Hematopoietic multipotent progenitor cell treated with erythropoietin and hydrocortisone succinate and interleukin-3 and kit ligand, for 4 days (in vitro differentiated cells): ENCODE measurements at regions not wholly inside any gene's neighbourhood (a gene's known extent, or its start where the extent isn't known, plus 50 kb on each side); places are given as distances from the start of the nearest gene placed in this dataset.

Experiments used
- DNase-seq: peaks from one replicate; pipeline ENCODE4 v3.0.0-alpha.2; 2015

DNA sequence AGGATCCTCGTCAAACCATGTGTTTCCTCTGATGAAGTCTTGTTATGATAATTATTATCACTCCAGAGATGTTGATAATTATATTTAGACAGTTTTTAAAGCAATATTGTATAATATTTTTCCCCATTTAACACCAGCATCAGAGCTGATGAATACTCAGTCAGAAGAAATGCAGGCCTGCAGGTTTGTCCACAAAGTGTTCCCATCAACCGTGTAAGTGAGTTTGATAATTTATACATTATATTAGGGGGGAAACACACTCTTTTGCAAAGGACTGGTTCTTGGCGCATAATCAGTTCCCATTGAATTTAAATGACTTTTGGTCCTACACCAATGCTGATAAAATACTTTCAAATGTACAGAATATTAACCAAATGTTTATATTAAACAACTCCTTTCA lies 454.8 kb downstream of the TOX3 start:
- DNase-seq = no peak

DNA sequence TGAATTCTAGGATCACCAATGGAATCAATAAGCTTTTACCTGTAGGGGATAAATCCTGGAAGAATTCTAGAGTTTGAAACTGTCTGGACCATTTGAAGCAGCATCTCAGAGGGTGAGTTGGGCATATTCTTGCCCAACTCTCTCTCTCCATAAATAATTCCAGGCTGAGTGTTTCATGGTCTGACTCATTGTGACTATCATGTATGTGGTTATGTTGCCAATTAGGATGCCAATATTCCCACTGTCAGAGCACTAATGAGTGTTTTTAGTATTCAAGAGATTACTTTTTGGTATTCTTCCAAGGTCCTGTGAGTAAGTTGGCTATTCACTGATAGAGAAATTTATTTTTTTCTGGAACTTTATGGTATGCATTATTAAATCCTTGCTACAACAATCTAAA lies 456.9 kb downstream of the TOX3 start:
- no peak for DNase-seq

DNA sequence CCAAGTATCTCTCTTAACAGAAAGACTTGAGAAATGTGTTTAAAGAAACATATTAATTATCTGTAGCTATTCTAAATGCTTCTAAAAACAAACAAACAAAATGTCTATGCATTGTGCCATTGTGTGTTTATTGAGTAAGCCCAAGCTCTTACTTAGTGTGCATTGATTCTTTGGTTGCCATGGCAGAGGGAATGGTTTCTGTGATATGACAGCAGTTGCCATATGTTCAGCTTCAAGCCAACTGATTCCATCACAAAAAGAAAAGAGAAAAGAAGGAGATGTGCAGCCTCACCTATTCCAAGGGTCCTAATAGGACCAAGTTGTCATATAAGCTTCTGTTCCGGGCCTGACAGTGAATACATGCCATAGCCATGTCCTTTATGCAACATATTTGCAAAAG lies 457.5 kb downstream of the TOX3 start:
- no peak for DNase-seq

GRCh38 chr16:52086901-52087300 lies 460.0 kb downstream of the TOX3 start:
- DNase-seq = no peak

DNA sequence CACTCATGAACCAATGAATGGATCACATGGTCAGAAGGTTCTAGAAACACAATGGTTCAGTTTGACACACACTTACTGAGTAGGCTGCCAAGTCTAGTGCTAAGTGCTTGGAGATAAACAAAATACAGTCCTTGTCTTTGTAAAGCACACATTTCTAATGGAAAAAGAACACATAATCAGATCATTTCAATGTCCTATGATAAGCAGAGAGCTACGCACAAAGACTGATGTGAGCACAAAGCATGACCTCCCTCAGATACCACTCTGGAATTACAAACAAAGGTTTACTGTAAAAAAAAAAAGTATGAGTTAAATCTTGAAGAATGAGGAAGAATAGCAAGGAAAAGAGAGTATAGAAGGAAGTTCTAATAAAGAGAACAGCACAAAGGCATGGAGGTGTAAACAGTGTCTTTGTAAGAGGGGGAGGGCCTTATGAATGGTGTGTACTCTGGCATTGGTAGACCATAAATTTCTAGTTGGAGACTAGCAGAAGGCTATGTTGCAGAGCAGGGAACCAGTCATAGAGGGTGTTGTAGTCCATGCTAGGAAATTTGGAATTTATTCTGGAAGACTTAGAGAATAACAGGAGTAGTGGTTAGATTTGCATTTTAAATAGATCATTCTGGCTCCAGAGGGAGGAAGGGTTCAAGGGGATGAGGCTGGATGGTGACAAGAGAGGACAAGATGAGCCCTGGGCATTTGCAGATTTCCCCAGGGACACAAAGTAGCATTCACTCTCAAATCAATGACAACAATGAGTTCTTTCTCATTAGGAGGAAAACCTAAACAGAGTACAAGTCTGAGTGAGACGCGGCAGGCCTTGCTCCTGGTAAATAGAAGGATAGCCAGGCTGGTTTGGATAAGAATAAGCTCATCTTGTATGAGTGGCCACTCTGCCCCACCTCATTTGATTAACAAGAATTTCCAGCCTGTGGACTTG lies 468.0 kb downstream of the TOX3 start:
- DNase-seq = no peak

- no peak for DNase-seq
These were observed 469.3 kb downstream of the TOX3 start for GRCh38 chr16:52077607-52078006.

GRCh38 chr16:52076801-52077201 lies 470.1 kb downstream of the TOX3 start:
- DNase-seq = no peak

- DNase-seq = peak; percentile 0
These were observed 470.6 kb downstream of the TOX3 start for GRCh38 chr16:52076332-52076731.

- no peak for DNase-seq
These were observed 472.8 kb downstream of the TOX3 start for GRCh38 chr16:52074133-52074532.

- DNase-seq = no peak
These were observed 473.9 kb downstream of the TOX3 start for GRCh38 chr16:52073024-52073423.

GRCh38 chr16:52071101-52071500 lies 475.8 kb downstream of the TOX3 start:
- no peak for DNase-seq

DNA sequence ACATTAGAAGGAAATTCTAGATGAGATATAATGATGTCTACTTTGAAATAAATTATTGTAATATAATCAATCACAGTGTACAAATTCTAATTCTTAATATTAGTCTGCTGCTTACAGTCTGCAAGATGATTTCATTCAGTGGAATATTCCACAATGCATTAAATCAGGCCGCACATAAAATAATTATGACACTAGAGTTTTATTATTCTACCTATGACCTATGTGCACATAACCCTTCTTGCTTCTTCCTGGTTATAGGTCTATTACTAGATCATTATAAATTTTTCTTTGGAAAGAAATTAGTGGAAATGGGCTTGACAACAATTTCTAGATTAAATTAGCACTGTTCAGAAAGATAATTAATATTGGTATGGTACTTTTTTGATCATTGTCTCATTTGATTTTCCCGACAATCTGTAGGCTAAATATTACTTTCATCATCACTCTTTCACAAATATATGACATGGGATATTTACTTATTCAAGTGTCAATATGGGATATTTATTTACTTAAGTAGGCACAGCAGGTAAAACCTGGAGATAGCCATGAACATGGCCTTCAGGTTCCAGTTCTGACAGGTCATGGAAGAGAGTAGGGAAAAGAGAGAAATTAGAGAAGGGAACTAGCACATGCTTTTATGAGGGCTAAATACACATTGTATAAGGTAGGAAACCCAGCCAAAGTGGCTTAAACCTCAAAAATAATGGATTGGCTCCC lies 476.4 kb downstream of the TOX3 start:
- no peak for DNase-seq

GRCh38 chr16:52069866-52070265 lies 477.1 kb downstream of the TOX3 start:
- DNase-seq = peak; percentile 13

- peak; percentile 5 for DNase-seq
These were observed 478.4 kb downstream of the TOX3 start for GRCh38 chr16:52068447-52069074.

GRCh38 chr16:52066962-52067361 lies 480.0 kb downstream of the TOX3 start:
- DNase-seq = no peak

DNA sequence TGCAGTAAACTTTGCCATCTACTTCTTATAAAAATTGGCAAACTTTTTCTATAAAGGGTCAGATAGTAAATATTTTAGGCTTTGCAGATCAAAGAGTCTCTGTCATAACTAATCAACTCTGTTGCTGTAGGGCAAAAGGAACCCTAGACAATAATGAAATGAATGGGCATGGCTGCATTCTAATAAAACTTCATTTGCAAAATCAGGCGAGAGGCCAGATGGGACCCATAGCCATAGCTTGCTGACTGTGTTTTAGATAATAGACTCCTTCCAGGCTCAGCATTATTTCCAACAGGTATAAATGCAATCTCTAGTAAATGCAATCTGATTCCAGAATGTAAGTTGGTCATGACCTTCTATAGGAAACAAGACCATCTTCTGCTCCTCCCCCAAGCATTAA lies 490.7 kb downstream of the TOX3 start:
- no peak for DNase-seq

- DNase-seq = no peak
These were observed 491.6 kb downstream of the TOX3 start for GRCh38 chr16:52055381-52055780.

DNA sequence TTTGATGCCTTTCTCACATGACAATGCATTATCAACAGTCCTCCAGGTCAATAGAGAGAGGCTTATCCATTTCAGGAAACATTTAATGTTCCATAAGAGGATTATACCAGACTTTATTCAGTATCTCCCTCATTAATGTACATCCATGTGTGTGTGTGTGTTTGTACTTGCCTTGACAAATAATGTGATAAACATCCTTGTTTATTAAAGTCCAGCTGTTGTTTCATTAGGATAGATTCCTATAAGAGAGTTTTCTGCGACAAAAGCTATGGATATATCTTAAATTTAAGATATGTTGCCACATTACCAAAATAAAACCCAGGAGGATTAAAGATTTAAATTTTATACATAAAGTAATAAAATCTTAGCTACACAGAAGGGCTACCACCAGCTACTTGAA lies 492.6 kb downstream of the TOX3 start:
- DNase-seq = no peak

GRCh38 chr16:52052818-52053217 lies 494.1 kb downstream of the TOX3 start:
- no peak for DNase-seq

DNA sequence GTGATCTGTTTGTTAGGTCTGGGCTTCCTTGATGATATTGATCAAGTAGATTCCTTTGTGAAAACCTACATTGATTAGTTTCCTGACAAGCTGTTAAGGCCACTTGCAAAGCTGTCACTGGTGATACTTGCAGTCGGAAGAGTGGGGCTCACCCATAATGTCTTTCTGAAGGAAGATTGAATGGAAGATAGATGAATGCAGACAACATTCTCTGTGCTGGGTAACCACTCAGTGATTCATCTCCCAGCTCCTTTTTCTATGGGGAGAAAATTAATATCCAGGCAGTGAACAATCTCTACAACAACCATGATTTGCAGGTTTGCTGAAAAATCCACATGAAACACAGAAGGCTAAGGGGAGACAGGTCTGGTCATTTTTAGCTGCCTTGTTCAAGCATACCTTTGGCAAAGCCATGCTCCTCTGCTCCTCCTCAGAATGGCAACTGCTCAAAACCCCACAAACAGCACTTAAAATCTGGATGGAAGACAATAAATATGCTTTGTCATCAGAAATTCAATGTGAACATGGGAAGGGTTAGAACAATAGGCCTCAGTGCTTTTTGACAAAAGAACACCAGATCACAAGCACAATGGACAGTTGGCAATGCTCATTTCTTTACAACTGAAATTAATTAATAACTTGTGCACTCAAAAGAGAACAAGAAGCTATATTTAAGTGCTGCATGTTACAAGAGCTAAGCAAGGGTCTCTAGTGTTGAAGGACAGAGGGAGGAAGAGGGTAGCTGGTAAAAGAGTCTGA lies 495.4 kb downstream of the TOX3 start:
- no peak for DNase-seq

DNA sequence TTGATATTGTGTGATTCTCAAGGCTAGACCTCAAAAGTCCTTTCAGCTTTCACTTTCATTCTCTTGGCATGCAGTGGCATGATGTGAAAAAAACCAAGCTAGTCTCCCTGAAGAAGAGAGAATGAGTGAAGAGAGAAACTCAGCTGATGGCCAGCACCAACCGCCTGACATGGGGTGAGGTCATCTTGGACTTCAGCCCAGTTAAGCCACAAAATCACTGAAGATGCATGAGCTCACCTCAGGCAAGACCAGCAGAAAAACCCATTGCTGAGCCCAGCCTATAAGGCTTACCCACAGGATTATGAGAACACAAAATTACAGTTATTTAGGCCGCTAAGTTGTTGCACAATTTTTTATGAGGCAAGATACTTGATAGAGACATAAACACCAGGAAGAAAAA lies 496.5 kb downstream of the TOX3 start:
- no peak for DNase-seq

GRCh38 chr16:52035436-52035835 lies 511.5 kb downstream of the TOX3 start:
- DNase-seq = no peak

DNA sequence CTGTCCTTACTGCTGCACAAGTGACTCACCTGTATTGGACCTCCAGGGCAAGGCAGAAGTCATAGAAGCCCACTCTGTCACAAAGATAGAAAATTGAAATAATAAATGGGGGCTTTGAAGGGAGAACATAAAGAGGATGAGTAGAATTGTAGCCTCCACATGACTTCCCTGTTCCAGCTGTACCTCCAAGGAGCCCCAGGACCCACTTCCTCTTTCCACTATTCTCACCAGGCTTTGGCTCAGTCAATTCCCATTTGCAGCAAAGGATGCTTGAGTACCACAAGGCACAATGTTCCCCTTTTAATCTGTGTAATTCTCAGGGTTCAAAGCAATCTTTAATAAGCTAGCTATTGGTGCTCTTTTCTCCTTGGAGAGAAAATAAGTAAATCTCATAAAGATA lies 512.1 kb downstream of the TOX3 start:
- DNase-seq = no peak
